ENCODE measurements at regions not wholly inside any gene's neighbourhood (a gene's known extent, or its start where the extent isn't known, plus 50 kb on each side); places are given as distances from the start of the nearest gene placed in this dataset.

GRCh38 chr2:215615067-215615802 lies 179.4 kb upstream of the FN1 start:
- DNase-seq: no peak

GRCh38 chr2:215614296-215614695 lies 178.4 kb upstream of the FN1 start:
- no peak for DNase-seq

GRCh38 chr2:215613888-215614287 lies 178.0 kb upstream of the FN1 start:
- no peak for DNase-seq

GRCh38 chr2:215613280-215613679 lies 177.4 kb upstream of the FN1 start:
- no peak for DNase-seq

GRCh38 chr2:215612786-215613185 lies 176.9 kb upstream of the FN1 start:
- no peak for DNase-seq

GRCh38 chr2:215611609-215612386 lies 175.9 kb upstream of the FN1 start:
- no peak for DNase-seq

- DNase-seq: no peak
Measured at GRCh38 chr2:215609089-215610032, 173.5 kb upstream of the FN1 start.

- DNase-seq: no peak
Measured at GRCh38 chr2:215607766-215608165, 171.9 kb upstream of the FN1 start.

GRCh38 chr2:215606219-215606618 lies 170.4 kb upstream of the FN1 start:
- DNase-seq: no peak

- no peak for DNase-seq
Measured at GRCh38 chr2:215605214-215605613, 169.3 kb upstream of the FN1 start.

GRCh38 chr2:215604606-215605005 lies 168.7 kb upstream of the FN1 start:
- no peak for DNase-seq

- no peak for DNase-seq
Measured at GRCh38 chr2:215603440-215603839, 167.6 kb upstream of the FN1 start.

- no peak for DNase-seq
Measured at GRCh38 chr2:215602997-215603396, 167.1 kb upstream of the FN1 start.

GRCh38 chr2:215601990-215602721 lies 166.3 kb upstream of the FN1 start:
- DNase-seq: no peak

GRCh38 chr2:215601526-215601925 lies 165.7 kb upstream of the FN1 start:
- DNase-seq: no peak

- no peak for DNase-seq
Measured at GRCh38 chr2:215598376-215598975, 162.6 kb upstream of the FN1 start.

GRCh38 chr2:215597577-215597976 lies 161.7 kb upstream of the FN1 start:
- no peak for DNase-seq

- DNase-seq: no peak
Measured at GRCh38 chr2:215594766-215595165, 158.9 kb upstream of the FN1 start.

GRCh38 chr2:215590010-215590745 lies 154.3 kb upstream of the FN1 start:
- no peak for DNase-seq

- DNase-seq: no peak
Measured at GRCh38 chr2:215583881-215584280, 148.0 kb upstream of the FN1 start.

- DNase-seq: no peak
Measured at GRCh38 chr2:215579809-215580208, 143.9 kb upstream of the FN1 start.

Data from activated CD4-positive, alpha-beta T cell treated with anti-CD3 and anti-CD28 coated beads, Interleukin-2, amount 50 U/mL, for 4 hours (primary cell).